ENCODE measurements at regions not wholly inside any gene's neighbourhood (a gene's known extent, or its start where the extent isn't known, plus 50 kb on each side); places are given as distances from the start of the nearest gene placed in this dataset.

DNA sequence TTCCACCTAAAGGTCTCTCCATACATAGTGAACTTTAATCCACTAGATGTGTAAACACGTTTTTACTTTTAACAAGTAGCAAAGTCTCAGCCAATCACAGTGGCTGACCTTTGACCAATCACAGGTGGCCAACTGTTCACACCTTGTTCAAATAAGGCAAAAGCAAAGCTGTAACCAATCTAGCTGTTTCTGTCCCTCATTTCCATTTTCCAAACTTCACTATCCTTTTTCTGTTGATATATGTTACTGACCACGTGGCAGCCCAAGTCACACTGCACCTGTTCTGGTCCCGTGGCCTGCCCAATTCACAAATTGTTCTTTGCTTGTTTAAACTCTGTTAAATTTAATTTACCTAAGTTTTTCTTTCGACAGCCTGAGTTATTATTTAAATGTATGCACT, 393.5 kb upstream of the NETO1 start:
- POLR2A ChIA-PET (ENCODE audit: low non-redundant PET): no interaction called here

DNA sequence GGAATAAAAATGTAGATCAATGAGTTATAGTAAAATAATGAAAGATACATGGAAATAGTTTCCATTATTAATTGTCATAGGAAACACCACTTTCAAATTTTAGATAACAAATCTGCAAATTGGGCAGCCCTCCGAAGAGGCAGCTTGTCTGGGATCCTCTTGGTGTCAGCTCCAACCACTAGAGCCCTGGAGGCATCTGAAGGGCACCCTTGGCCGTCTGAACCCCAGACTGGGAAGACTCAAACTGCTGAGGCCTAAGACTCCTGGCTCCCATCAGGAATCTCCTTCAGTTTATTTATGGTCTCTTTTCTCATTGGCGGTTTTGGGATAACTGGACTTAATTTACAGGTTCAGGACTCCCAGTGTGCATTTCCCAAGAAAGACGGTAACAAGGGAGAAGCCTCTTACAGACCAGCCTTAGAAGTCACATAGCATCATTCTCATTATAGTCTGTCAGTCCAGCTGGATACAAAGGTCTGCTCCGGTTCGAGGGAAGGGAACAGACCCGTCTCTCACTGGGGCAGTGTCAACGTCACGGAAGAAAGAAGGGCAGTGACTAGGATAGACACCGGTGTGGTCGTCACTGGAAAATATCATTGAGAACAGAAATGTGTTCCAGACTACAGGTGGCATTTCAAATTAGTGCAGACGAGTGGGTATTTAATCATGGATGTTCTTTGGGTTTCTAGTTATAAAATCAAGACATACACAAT, 390.7 kb upstream of the NETO1 start:
- H3K4me1 ChIP-seq (ENCODE audit: insufficient read depth, low read length, poor library complexity, severe bottlenecking): no peaks in the 10 kb centered on the region
- DNase-seq (ENCODE audit: low spot score): no peak
- no TSS peak for BruUV-seq (replicated peaks)
- H3K36me3 ChIP-seq (ENCODE audit: insufficient read depth, low read length, poor library complexity, severe bottlenecking): no peaks in the 10 kb centered on the region
- intact Hi-C loops (cut with micrococcal nuclease; ENCODE audit: unreplicated experiment): no loop called here
- no peak overlapping the region for H3K27ac ChIP-seq (ENCODE audit: low read depth, low read length, poor library complexity, severe bottlenecking)
- no peak overlapping the region for H3K4me3 ChIP-seq (ENCODE audit: low read depth, low read length, poor library complexity, severe bottlenecking)
- peaks cover 3% of the 10 kb centered on the region for H3K9me3 ChIP-seq (ENCODE audit: low read depth, low read length, poor library complexity, severe bottlenecking)
- ChIA-PET CTCF (no interaction called here), POLR2A (ENCODE audit: low non-redundant PET) (no interaction called here)
- TF ChIP-seq, protein P1, sequence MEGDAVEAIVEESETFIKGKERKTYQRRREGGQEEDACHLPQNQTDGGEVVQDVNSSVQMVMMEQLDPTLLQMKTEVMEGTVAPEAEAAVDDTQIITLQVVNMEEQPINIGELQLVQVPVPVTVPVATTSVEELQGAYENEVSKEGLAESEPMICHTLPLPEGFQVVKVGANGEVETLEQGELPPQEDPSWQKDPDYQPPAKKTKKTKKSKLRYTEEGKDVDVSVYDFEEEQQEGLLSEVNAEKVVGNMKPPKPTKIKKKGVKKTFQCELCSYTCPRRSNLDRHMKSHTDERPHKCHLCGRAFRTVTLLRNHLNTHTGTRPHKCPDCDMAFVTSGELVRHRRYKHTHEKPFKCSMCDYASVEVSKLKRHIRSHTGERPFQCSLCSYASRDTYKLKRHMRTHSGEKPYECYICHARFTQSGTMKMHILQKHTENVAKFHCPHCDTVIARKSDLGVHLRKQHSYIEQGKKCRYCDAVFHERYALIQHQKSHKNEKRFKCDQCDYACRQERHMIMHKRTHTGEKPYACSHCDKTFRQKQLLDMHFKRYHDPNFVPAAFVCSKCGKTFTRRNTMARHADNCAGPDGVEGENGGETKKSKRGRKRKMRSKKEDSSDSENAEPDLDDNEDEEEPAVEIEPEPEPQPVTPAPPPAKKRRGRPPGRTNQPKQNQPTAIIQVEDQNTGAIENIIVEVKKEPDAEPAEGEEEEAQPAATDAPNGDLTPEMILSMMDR (conservative IDR thresholded peaks at IDR 0.05; ENCODE audit: low read depth, low read length): no peak
- no peak for TF ChIP-seq EZH2 (IDR thresholded peaks at IDR 0.05; ENCODE audit: borderline replicate concordance, low read depth, low read length, poor library complexity, severe bottlenecking)
- no peaks in the 10 kb centered on the region for H3K27me3 ChIP-seq (replicated peaks; ENCODE audit: insufficient read depth, low read depth, low read length, poor library complexity)

More for the DNA sequence above, 393.5 kb upstream of the NETO1 start:
- no peaks in the 10 kb centered on the region for H3K36me3 ChIP-seq (ENCODE audit: insufficient read depth, low read length, poor library complexity, severe bottlenecking)
- peaks cover 5% of the 10 kb centered on the region for H3K9me3 ChIP-seq (ENCODE audit: low read depth, low read length, poor library complexity, severe bottlenecking)
- no peaks in the 10 kb centered on the region for H3K27me3 ChIP-seq (replicated peaks; ENCODE audit: insufficient read depth, low read depth, low read length, poor library complexity)
- no peak overlapping the region for H3K27ac ChIP-seq (ENCODE audit: low read depth, low read length, poor library complexity, severe bottlenecking)
- H3K4me3 ChIP-seq (ENCODE audit: low read depth, low read length, poor library complexity, severe bottlenecking): no peak overlapping the region
- no peak for TF ChIP-seq EZH2 (IDR thresholded peaks at IDR 0.05; ENCODE audit: borderline replicate concordance, low read depth, low read length, poor library complexity, severe bottlenecking)
- TF ChIP-seq, protein P1 (conservative IDR thresholded peaks at IDR 0.05; ENCODE audit: low read depth, low read length): no peak
- no peak for DNase-seq (ENCODE audit: low spot score)
- CTCF ChIA-PET: no interaction called here
- H3K4me1 ChIP-seq (ENCODE audit: insufficient read depth, low read length, poor library complexity, severe bottlenecking): no peaks in the 10 kb centered on the region
- intact Hi-C loops (cut with micrococcal nuclease; ENCODE audit: unreplicated experiment): no loop called here
- BruUV-seq (replicated peaks): no TSS peak

GRCh38 chr18:73254564-73254963, 386.8 kb upstream of the NETO1 start:
- H3K9me3 ChIP-seq (ENCODE audit: low read depth, low read length, poor library complexity, severe bottlenecking): peaks cover 5% of the 10 kb centered on the region
- H3K36me3 ChIP-seq (ENCODE audit: insufficient read depth, low read length, poor library complexity, severe bottlenecking): no peaks in the 10 kb centered on the region
- intact Hi-C loops (cut with micrococcal nuclease; ENCODE audit: unreplicated experiment): no loop called here
- POLR2A ChIA-PET (ENCODE audit: low non-redundant PET): no interaction called here
- CTCF ChIA-PET: no interaction called here
- DNase-seq (ENCODE audit: low spot score): no peak
- H3K27ac ChIP-seq (ENCODE audit: low read depth, low read length, poor library complexity, severe bottlenecking): no peak overlapping the region
- no TSS peak for BruUV-seq (replicated peaks)
- no peaks in the 10 kb centered on the region for H3K4me1 ChIP-seq (ENCODE audit: insufficient read depth, low read length, poor library complexity, severe bottlenecking)
- no peaks in the 10 kb centered on the region for H3K27me3 ChIP-seq (replicated peaks; ENCODE audit: insufficient read depth, low read depth, low read length, poor library complexity)
- no peak overlapping the region for H3K4me3 ChIP-seq (ENCODE audit: low read depth, low read length, poor library complexity, severe bottlenecking)
- TF ChIP-seq, protein P1 (conservative IDR thresholded peaks at IDR 0.05; ENCODE audit: low read depth, low read length): no peak
- TF ChIP-seq EZH2 (IDR thresholded peaks at IDR 0.05; ENCODE audit: borderline replicate concordance, low read depth, low read length, poor library complexity, severe bottlenecking): no peak

Data from A673 (cell line).